HepG2 (cell line): ENCODE measurements at regions not wholly inside any gene's neighbourhood (a gene's known extent, or its start where the extent isn't known, plus 50 kb on each side); places are given as distances from the start of the nearest gene placed in this dataset.

ENCODE experiments used
- ATAC-seq: fragments of 200-7000 bp; cut with Tn5 transposase; 3 replicates; pipeline ENCODE4 v1.9.1; 2020; ENCODE audit warnings: mild to moderate bottlenecking, moderate library complexity
- BruUV-seq: library from RNA; stranded (reverse); fragments of 400-500 nt; replicated peaks from 2 replicates; lab custom pipeline; 2021; lab: Mats Ljungman, UMichigan
- CTCF ChIA-PET: fragments of 300-600 bp; formaldehyde crosslinking; extraction: SDS; loops from one replicate; lab custom pipeline; 2021; ENCODE audit warnings: low total read pairs, inconsistent platforms, low intra/inter-chr PET ratio; lab: Yijun Ruan, JAX
- POLR2A ChIA-PET: fragments of 350-600 bp; sonication (Branson Sonifier 250); formaldehyde crosslinking; loops from one replicate; lab custom pipeline; 2020; ENCODE audit warnings: antibody characterized with exemption, inconsistent platforms; lab: Yijun Ruan, JAX
- DNase-seq: peaks from one replicate; pipeline ENCODE4 v3.0.0-alpha.2; 2015; ENCODE audit warnings: low spot score
- FAIRE-seq: peaks from 3 replicates; lab custom pipeline; 2011; peaks lifted over from hg19 to GRCh38; lab: Jason Lieb, UNC
- H2AFZ ChIP-seq: one replicate; pipeline ENCODE4 v1.6.1; 2011; ENCODE audit warnings: low read length, inconsistent platforms
- H3K27ac ChIP-seq: fragments of 300-600 bp; 3 replicates; pipeline ENCODE4 v1.8.0; 2011; ENCODE audit warnings: mixed run types, mild to moderate bottlenecking, mixed read lengths, low read length, inconsistent platforms; ENCODE audit not compliant: insufficient read depth; ENCODE audit errors: extremely low read length
- H3K27me3 ChIP-seq, 2 experiments: fragments of 200-600 bp in 1 of 2; 2 replicates in 1 of 2; 3 replicates in 1 of 2; pipeline versions ENCODE4 v1.6.0 to v1.8.0; 2011; ENCODE audit warnings: low read length in 2 of 2, mild to moderate bottlenecking in 2 of 2, moderate library complexity in 2 of 2, inconsistent platforms in 1 of 2; ENCODE audit not compliant: insufficient read depth in 2 of 2, control insufficient read depth in 1 of 2
- H3K36me3 ChIP-seq, 2 experiments: fragments of 200-600 bp in 1 of 2; replicated peaks in 1 of 2; 2 replicates in 1 of 2; 3 replicates in 1 of 2; pipeline versions ENCODE4 v1.5.1 to v1.8.0; 2011; ENCODE audit warnings: low read length in 2 of 2, inconsistent platforms in 1 of 2; ENCODE audit not compliant: insufficient read depth in 2 of 2, control insufficient read depth in 1 of 2
- H3K4me1 ChIP-seq: 2 replicates; pipeline ENCODE4 v1.5.1; 2012; ENCODE audit warnings: low read length, inconsistent platforms; ENCODE audit not compliant: insufficient read depth
- H3K4me2 ChIP-seq: 2 replicates; pipeline ENCODE4 v1.6.0; 2011; ENCODE audit warnings: low read depth, low read length, inconsistent platforms
- H3K4me3 ChIP-seq, 3 experiments: fragments of 200-600 bp in 1 of 3; sonication (generic), shearing (Covaris generic) in 1 of 3; replicated peaks in 1 of 3; 2 replicates each; pipeline ENCODE4 v1.5.1; 2011 to 2016; ENCODE audit warnings: low read length in 3 of 3, inconsistent platforms in 2 of 3, low read depth in 2 of 3, mild to moderate bottlenecking in 2 of 3, control low read depth in 1 of 3, mixed read lengths in 1 of 3; ENCODE audit not compliant: insufficient read depth in 1 of 3
- H3K79me2 ChIP-seq: one replicate; pipeline ENCODE4 v1.6.1; 2011; ENCODE audit warnings: low read length, inconsistent platforms; ENCODE audit not compliant: insufficient read depth
- H3K9ac ChIP-seq: 2 replicates; pipeline ENCODE4 v1.6.0; 2011; ENCODE audit warnings: mild to moderate bottlenecking, low read depth, low read length, inconsistent platforms; ENCODE audit not compliant: insufficient read depth
- H3K9me3 ChIP-seq: 2 replicates; pipeline ENCODE4 v1.5.1; 2012; ENCODE audit warnings: mild to moderate bottlenecking, low read length
- H4K20me1 ChIP-seq: 2 replicates; pipeline ENCODE4 v1.6.0; 2011; ENCODE audit warnings: inconsistent platforms, mild to moderate bottlenecking, low read length, moderate library complexity; ENCODE audit not compliant: insufficient read depth
- ATRX ChIP-seq: sonication (generic); formaldehyde crosslinking; IDR thresholded peaks from 2 replicates; pipeline ENCODE4 v1.4.0; 2020; ENCODE audit warnings: missing genetic modification reagents, borderline replicate concordance
- GZF1 ChIP-seq: sonication (generic); formaldehyde crosslinking; IDR thresholded peaks from 2 replicates; pipeline ENCODE4 v1.5.1; 2020; ENCODE audit warnings: mild to moderate bottlenecking, missing genetic modification reagents
- SMAD3 ChIP-seq: sonication (generic); formaldehyde crosslinking; IDR thresholded peaks from 2 replicates; pipeline ENCODE4 v1.4.0; 2020; ENCODE audit warnings: missing genetic modification reagents
- ZGPAT ChIP-seq: IDR thresholded peaks from 2 replicates; pipeline ENCODE4 v1.6.1; 2016; ENCODE audit warnings: mild to moderate bottlenecking
- ZNF264 ChIP-seq: sonication (generic); formaldehyde crosslinking; IDR thresholded peaks from 2 replicates; pipeline ENCODE4 v1.4.0; 2020; ENCODE audit warnings: missing genetic modification reagents
- ZNF280D ChIP-seq: sonication (generic); formaldehyde crosslinking; IDR thresholded peaks from 2 replicates; pipeline ENCODE4 v1.5.1; 2020; ENCODE audit warnings: mild to moderate bottlenecking, missing genetic modification reagents
- ZNF317 ChIP-seq: sonication (generic); formaldehyde crosslinking; IDR thresholded peaks from 2 replicates; pipeline ENCODE4 v1.5.0; 2020; ENCODE audit warnings: mild to moderate bottlenecking, missing genetic modification reagents
- ZNF432 ChIP-seq: sonication (generic); formaldehyde crosslinking; IDR thresholded peaks from 2 replicates; pipeline ENCODE4 v1.5.0; 2020; ENCODE audit warnings: missing genetic modification reagents, mild to moderate bottlenecking, borderline replicate concordance
- ZNF549 ChIP-seq: sonication (generic); formaldehyde crosslinking; IDR thresholded peaks from 2 replicates; pipeline ENCODE4 v1.5.0; 2020; ENCODE audit warnings: missing genetic modification reagents
- ZNF839 ChIP-seq: sonication (generic); formaldehyde crosslinking; IDR thresholded peaks from 2 replicates; pipeline ENCODE4 v1.4.0; 2020; ENCODE audit warnings: missing genetic modification reagents, mild to moderate bottlenecking, borderline replicate concordance
- WGBS: methylation state at CpG from one replicate; pipeline ENCODE4 v1.1.6; 2017; ENCODE audit warnings: low lambda C conversion rate; 5-methylcytosine and 5-hydroxymethylcytosine counted together
- in situ Hi-C: cut with HindIII; loops from 2 replicates; pipeline ENCODE4 v1.10.0; 2017; ENCODE audit warnings: low pct_unique_long_range_greater_than_20kb; ENCODE audit not compliant: extremely low pct_ligation_motif_present
- intact Hi-C: fragments of 100-400 bp; cut with micrococcal nuclease; formaldehyde crosslinking; loops from one replicate; pipeline ENCODE4 v1.10.0; 2022; ENCODE audit not compliant: unreplicated experiment

GRCh38 chr4:123083646-123084045 is 161.2 kb upstream of the NUDT6 start:
- H3K27ac ChIP-seq = no peak overlapping the region
- H4K20me1 ChIP-seq = no peaks in the 10 kb centered on the region
- H3K4me2 ChIP-seq = no peak overlapping the region
- ATAC-seq (no peak), DNase-seq (no peak), FAIRE-seq (no peak)
- H3K9ac ChIP-seq = no peak overlapping the region
- BruUV-seq = no TSS peak
- H3K4me3 ChIP-seq = no peak overlapping the region
- CTCF ChIA-PET = no interaction called here
- no peaks in the 10 kb centered on the region for H3K79me2 ChIP-seq
- WGBS = 91% methylated on average over 3 of the region's 3 CpGs
- POLR2A ChIA-PET = no interaction called here
- H3K4me1 ChIP-seq = peaks cover 6% of the 10 kb centered on the region; the same call in 1 of the 2 replicates
- H3K9me3 ChIP-seq = no peaks in the 10 kb centered on the region
- H3K36me3 ChIP-seq = no peaks in the 10 kb centered on the region
- intact Hi-C loops (no loop called here), in situ Hi-C loops (no loop called here)
- H3K27me3 ChIP-seq = no peaks in the 10 kb centered on the region
- TF ChIP-seq ZNF264 (CRISPR knock-in tag) (no peak), ATRX (no peak)
- TF ChIP-seq, all 625 proteins: peak for 0
- no peak overlapping the region for H2AFZ ChIP-seq

GRCh38 chr4:123088501-123088900 is 166.1 kb upstream of the NUDT6 start:
- H3K79me2 ChIP-seq = no peaks in the 10 kb centered on the region
- no peaks in the 10 kb centered on the region for H4K20me1 ChIP-seq
- DNase-seq (no peak), FAIRE-seq (no peak), ATAC-seq (no peak)
- no peaks in the 10 kb centered on the region for H3K9me3 ChIP-seq
- no peak for TF ChIP-seq ZGPAT (CRISPR knock-in tag)
- no peak for TF ChIP-seq ZNF432 (CRISPR knock-in tag)
- no peak for TF ChIP-seq ZNF839 (CRISPR knock-in tag)
- TF ChIP-seq ZNF317 (CRISPR knock-in tag) = no peak
- no peak for TF ChIP-seq ZNF280D (CRISPR knock-in tag)
- no peak for TF ChIP-seq ZNF549 (CRISPR knock-in tag)
- TF ChIP-seq SMAD3 (CRISPR knock-in tag) = no peak
- TF ChIP-seq GZF1 (CRISPR knock-in tag) = no peak
- CTCF ChIA-PET = no interaction called here
- H3K36me3 ChIP-seq = peaks cover 4 to 7% of the 10 kb centered on the region in 2 experiments; a peak in 3 of 5 replicates
- intact Hi-C loops (no loop called here), in situ Hi-C loops (no loop called here)
- H3K4me2 ChIP-seq = no peak overlapping the region
- no peak overlapping the region for H3K9ac ChIP-seq
- WGBS = 90% methylated on average over 4 of the region's 4 CpGs
- no TSS peak for BruUV-seq
- POLR2A ChIA-PET = no interaction called here
- H3K27me3 ChIP-seq = no peaks in the 10 kb centered on the region
- H2AFZ ChIP-seq = no peak overlapping the region
- H3K4me1 ChIP-seq = no peaks in the 10 kb centered on the region
- H3K27ac ChIP-seq = no peak overlapping the region
- no peak overlapping the region for H3K4me3 ChIP-seq
